CD4-positive, alpha-beta T cell (primary cell): ENCODE measurements at regions not wholly inside any gene's neighbourhood (a gene's known extent, or its start where the extent isn't known, plus 50 kb on each side); places are given as distances from the start of the nearest gene placed in this dataset.
A peak's percentile ranks its signal among the peaks of the same experiment; 100 is the strongest.

ENCODE experiments used
- ATAC-seq: fragments of 200-7000 bp; cut with Tn5 transposase; one replicate; pipeline ENCODE4 v1.10.0; 2022; ENCODE audit warnings: mild to moderate bottlenecking; ENCODE audit not compliant: poor library complexity
- CTCF ChIA-PET: fragments of 350-600 bp; sonication (Branson Sonifier 250); formaldehyde crosslinking; loops from one replicate; lab custom pipeline; 2021; ENCODE audit warnings: antibody characterized with exemption, inconsistent platforms; lab: Charles Lee
- POLR2A ChIA-PET: fragments of 350-600 bp; sonication (Branson Sonifier 250); formaldehyde crosslinking; loops from one replicate; lab custom pipeline; 2021; ENCODE audit warnings: antibody characterized with exemption, inconsistent platforms; lab: Charles Lee
- DNase-seq, 14 experiments: peaks; one replicate each; pipeline ENCODE4 v3.0.0-alpha.2; 2013 to 2020; ENCODE audit warnings: mixed read lengths in 2 of 14
- H3K27ac ChIP-seq, 2 donors: one replicate each; pipeline versions ENCODE4 v1.5.1 to v1.7.0; 2013; ENCODE audit warnings: low read length in 2 of 2, low read depth in 1 of 2, mild to moderate bottlenecking in 1 of 2
- H3K27me3 ChIP-seq, 2 experiments: 1 replicate in 1 of 2; 2 replicates in 1 of 2; pipeline versions ENCODE4 v1.6.1 to v1.7.0; 2013; ENCODE audit warnings: low read length in 2 of 2, control low read depth in 1 of 2, mild to moderate bottlenecking in 1 of 2, moderate library complexity in 1 of 2; ENCODE audit not compliant: insufficient read depth in 2 of 2, control insufficient read depth in 1 of 2
- H3K36me3 ChIP-seq: one replicate; pipeline ENCODE4 v1.6.1; 2013; ENCODE audit warnings: low read length, control low read depth; ENCODE audit not compliant: insufficient read depth
- H3K4me1 ChIP-seq: one replicate; pipeline ENCODE4 v1.6.1; 2013; ENCODE audit warnings: low read length, control low read depth; ENCODE audit not compliant: insufficient read depth
- H3K4me3 ChIP-seq: one replicate; pipeline ENCODE4 v1.5.1; 2013; ENCODE audit warnings: mild to moderate bottlenecking, low read length, moderate library complexity
- H3K9me3 ChIP-seq, 2 experiments: 1 replicate in 1 of 2; 2 replicates in 1 of 2; pipeline versions ENCODE4 v1.6.1 to v1.7.0; 2013; ENCODE audit warnings: low read length in 2 of 2, mild to moderate bottlenecking in 2 of 2, control low read depth in 1 of 2, moderate library complexity in 1 of 2; ENCODE audit not compliant: control insufficient read depth in 1 of 2, insufficient read depth in 1 of 2
- H3K27ac Mint-ChIP-seq: one replicate; pipeline ENCODE4 v1.8.0; 2020; ENCODE audit warnings: mixed read lengths
- H3K27me3 Mint-ChIP-seq: one replicate; pipeline ENCODE4 v1.8.0; 2021; ENCODE audit warnings: mixed read lengths
- H3K36me3 Mint-ChIP-seq: one replicate; pipeline ENCODE4 v1.8.0; 2021; ENCODE audit warnings: low read depth, mixed read lengths
- H3K4me1 Mint-ChIP-seq: one replicate; pipeline ENCODE4 v1.8.0; 2021; ENCODE audit warnings: low read depth, mixed read lengths
- H3K4me3 Mint-ChIP-seq: one replicate; pipeline ENCODE4 v1.8.0; 2020; ENCODE audit warnings: mild to moderate bottlenecking, mixed read lengths
- H3K9me3 Mint-ChIP-seq: one replicate; pipeline ENCODE4 v1.8.0; 2020; ENCODE audit warnings: mixed read lengths
- intact Hi-C, 2 experiments: fragments of 100-400 bp; cut with DNase I in 1 of 2; cut with micrococcal nuclease in 1 of 2; formaldehyde crosslinking; loops; one replicate each; pipeline versions ENCODE4 v1.15.1 to v1.9.0; 2023 to 2025; cut with DNase I, micrococcal nuclease
- TF ChIP-seq, protein P1 (sequence below): fragments of 200-600 bp; IDR thresholded peaks from one replicate; pipeline ENCODE4 v1.8.0; 2022; ENCODE audit warnings: antibody characterized with exemption, mild to moderate bottlenecking

DNA sequence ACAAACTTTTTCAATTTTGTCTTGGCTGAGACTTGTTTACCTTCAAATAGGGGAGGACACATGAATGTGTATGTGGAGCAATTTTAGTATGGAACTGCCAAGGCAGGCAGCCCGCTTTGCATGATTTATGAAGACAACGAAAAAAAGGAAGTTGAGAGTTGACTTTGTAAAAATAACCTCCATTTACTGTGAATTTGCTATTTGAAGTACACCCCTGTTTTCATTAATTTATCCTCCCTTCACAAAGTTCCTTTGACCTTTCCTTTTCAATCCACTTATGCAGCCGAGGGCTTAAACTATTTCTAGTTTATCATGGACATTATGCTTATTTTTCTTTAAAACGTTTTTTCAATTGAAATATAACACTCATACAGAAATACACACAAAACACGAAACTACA is 369.6 kb upstream of the CADM1 start:
- H3K36me3 ChIP-seq, result no peaks in the 10 kb centered on the region
- Mint-ChIP-seq H3K9me3 (peaks cover 2% of the 10 kb centered on the region), H3K36me3 (no peaks in the 10 kb centered on the region), H3K4me3 (no peak overlapping the region), H3K4me1 (peaks cover 5% of the 10 kb centered on the region), H3K27ac (no peak overlapping the region), H3K27me3 (peaks cover 5% of the 10 kb centered on the region)
- intact Hi-C loops, result no loop called here
- ChIA-PET CTCF (no interaction called here), POLR2A (no interaction called here)
- H3K9me3 ChIP-seq, result peaks cover 0 to 11% of the 10 kb centered on the region in 2 experiments
- H3K27me3 ChIP-seq, result peaks cover 0 to 4% of the 10 kb centered on the region in 2 experiments
- DNase-seq (no peak), ATAC-seq (no peak)
- H3K4me1 ChIP-seq, result peaks cover 13% of the 10 kb centered on the region
- TF ChIP-seq, protein P1, sequence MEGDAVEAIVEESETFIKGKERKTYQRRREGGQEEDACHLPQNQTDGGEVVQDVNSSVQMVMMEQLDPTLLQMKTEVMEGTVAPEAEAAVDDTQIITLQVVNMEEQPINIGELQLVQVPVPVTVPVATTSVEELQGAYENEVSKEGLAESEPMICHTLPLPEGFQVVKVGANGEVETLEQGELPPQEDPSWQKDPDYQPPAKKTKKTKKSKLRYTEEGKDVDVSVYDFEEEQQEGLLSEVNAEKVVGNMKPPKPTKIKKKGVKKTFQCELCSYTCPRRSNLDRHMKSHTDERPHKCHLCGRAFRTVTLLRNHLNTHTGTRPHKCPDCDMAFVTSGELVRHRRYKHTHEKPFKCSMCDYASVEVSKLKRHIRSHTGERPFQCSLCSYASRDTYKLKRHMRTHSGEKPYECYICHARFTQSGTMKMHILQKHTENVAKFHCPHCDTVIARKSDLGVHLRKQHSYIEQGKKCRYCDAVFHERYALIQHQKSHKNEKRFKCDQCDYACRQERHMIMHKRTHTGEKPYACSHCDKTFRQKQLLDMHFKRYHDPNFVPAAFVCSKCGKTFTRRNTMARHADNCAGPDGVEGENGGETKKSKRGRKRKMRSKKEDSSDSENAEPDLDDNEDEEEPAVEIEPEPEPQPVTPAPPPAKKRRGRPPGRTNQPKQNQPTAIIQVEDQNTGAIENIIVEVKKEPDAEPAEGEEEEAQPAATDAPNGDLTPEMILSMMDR, result no peak
- no peak overlapping the region for H3K4me3 ChIP-seq
- no peak overlapping the region for H3K27ac ChIP-seq

DNA sequence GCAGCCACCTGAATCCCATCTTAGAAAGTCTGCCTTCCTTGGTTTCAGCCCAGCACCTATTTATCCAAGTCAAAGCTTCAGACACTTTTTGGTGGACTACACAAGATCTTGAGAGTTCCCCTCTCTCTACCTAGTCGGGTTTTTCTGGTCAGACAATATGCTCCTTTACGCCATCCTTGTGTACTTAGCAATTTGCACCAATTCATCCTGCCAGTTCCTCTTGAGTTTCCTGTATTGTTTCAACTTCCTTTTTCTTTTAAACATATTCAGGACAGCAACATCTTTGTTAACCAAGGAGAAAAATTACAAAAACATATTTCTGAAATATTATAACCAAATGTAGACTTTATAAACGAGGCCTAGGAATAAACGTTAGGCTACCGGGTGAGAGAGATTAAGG is 368.2 kb upstream of the CADM1 start:
- no peak overlapping the region for H3K4me3 Mint-ChIP-seq
- TF ChIP-seq, protein P1, result no peak
- no peaks in the 10 kb centered on the region for H3K36me3 ChIP-seq
- no peak overlapping the region for H3K27ac ChIP-seq
- H3K9me3 Mint-ChIP-seq, result peaks cover 2% of the 10 kb centered on the region
- peaks cover 5% of the 10 kb centered on the region for H3K27me3 Mint-ChIP-seq
- peaks cover 5% of the 10 kb centered on the region for H3K4me1 Mint-ChIP-seq
- ChIA-PET CTCF (no interaction called here), POLR2A (no interaction called here)
- H3K9me3 ChIP-seq, result peaks cover 0 to 11% of the 10 kb centered on the region in 2 experiments
- DNase-seq (peak in 1 of 14 experiments; percentile 17), ATAC-seq (no peak)
- H3K4me3 ChIP-seq, result no peak overlapping the region
- H3K27ac Mint-ChIP-seq, result no peak overlapping the region
- H3K4me1 ChIP-seq, result peaks cover 13% of the 10 kb centered on the region
- H3K27me3 ChIP-seq, result peaks cover 0 to 4% of the 10 kb centered on the region in 2 experiments
- H3K36me3 Mint-ChIP-seq, result no peaks in the 10 kb centered on the region
- intact Hi-C loops, result no loop called here

DNA sequence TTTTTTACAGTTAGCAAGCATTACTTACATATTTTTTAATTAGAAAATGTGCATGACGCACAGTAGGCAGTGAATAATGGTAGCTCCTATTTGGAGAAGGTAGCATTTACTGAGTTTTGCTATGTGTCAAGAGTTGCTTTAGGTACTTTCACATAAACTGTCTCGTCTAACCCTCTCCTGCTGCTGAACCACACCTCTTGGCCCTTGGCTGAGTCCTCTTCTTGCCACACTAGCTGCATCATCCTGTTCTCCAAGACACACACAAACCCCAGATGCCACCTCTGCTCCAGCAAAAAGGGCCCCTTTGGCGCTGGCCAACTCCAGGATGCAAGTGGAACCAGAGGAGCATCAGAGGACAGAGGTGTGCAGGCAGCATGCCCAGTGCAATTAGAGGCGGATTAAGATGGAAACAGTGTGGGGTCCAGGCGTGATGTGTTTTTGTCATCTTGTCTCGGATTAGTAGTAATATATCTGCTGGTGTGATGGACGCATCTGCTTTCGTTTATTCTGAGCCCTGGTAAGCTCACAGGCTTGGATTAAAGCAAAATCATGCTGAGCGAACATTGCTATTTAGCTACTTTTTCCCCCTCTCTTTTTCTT is 367.0 kb upstream of the CADM1 start:
- peaks cover 0 to 11% of the 10 kb centered on the region in 2 experiments for H3K9me3 ChIP-seq
- H3K4me3 ChIP-seq, result no peak overlapping the region
- TF ChIP-seq, protein P1, result no peak
- no peak overlapping the region for H3K4me3 Mint-ChIP-seq
- H3K36me3 ChIP-seq, result no peaks in the 10 kb centered on the region
- H3K27ac ChIP-seq, result no peak overlapping the region
- no peak overlapping the region for H3K27ac Mint-ChIP-seq
- CTCF ChIA-PET, result no interaction called here
- peaks cover 2% of the 10 kb centered on the region for H3K9me3 Mint-ChIP-seq
- no peaks in the 10 kb centered on the region for H3K36me3 Mint-ChIP-seq
- POLR2A ChIA-PET, result no interaction called here
- DNase-seq (no peak), ATAC-seq (no peak)
- H3K27me3 ChIP-seq, result peaks cover 0 to 4% of the 10 kb centered on the region in 2 experiments
- H3K4me1 Mint-ChIP-seq, result peaks cover 5% of the 10 kb centered on the region
- intact Hi-C loops, result no loop called here
- peaks cover 13% of the 10 kb centered on the region for H3K4me1 ChIP-seq
- H3K27me3 Mint-ChIP-seq, result peaks cover 5% of the 10 kb centered on the region
